Caki2 (cell line): ENCODE measurements at regions not wholly inside any gene's neighbourhood (a gene's known extent, or its start where the extent isn't known, plus 50 kb on each side); places are given as distances from the start of the nearest gene placed in this dataset.

Source experiments
- DNase-seq: peaks from one replicate; pipeline ENCODE4 v3.0.0-alpha.2; 2015; ENCODE audit warnings: low read depth
- in situ Hi-C: cut with HindIII; loops from 2 replicates; pipeline ENCODE4 v1.10.0; 2016; ENCODE audit warnings: low sequenced_read_pairs, low pct_unique_long_range_greater_than_20kb, mixed read lengths

- in situ Hi-C loops = no loop called here
- no peak for DNase-seq
Observed at GRCh38 chr4:163582703-163583102, 88.2 kb downstream of the TMA16 start.

- DNase-seq = peak; percentile 1
- in situ Hi-C loops = no loop called here
Observed at GRCh38 chr4:163587867-163588266, 93.4 kb downstream of the TMA16 start.

- in situ Hi-C loops = no loop called here
- DNase-seq = no peak
Observed at GRCh38 chr4:163588532-163588931, 94.0 kb downstream of the TMA16 start.

GRCh38 chr4:163590103-163590502, 95.6 kb downstream of the TMA16 start:
- in situ Hi-C loops = no loop called here
- DNase-seq = no peak

GRCh38 chr4:163590619-163591264, 96.3 kb downstream of the TMA16 start:
- in situ Hi-C loops = no loop called here
- DNase-seq = no peak

- in situ Hi-C loops = no loop called here
Observed at GRCh38 chr4:163591614-163592020, 97.1 kb downstream of the TMA16 start.

GRCh38 chr4:163592212-163592611, 97.7 kb downstream of the TMA16 start:
- in situ Hi-C loops = no loop called here
- peak; percentile 8 for DNase-seq

More at GRCh38 chr4:163591614-163592020, 97.1 kb downstream of the TMA16 start:
- no peak for DNase-seq

- in situ Hi-C loops = no loop called here
- no peak for DNase-seq
Observed at GRCh38 chr4:163595580-163595979, 101.1 kb downstream of the TMA16 start.

- in situ Hi-C loops = no loop called here
Observed at GRCh38 chr4:163598028-163598427, 103.5 kb downstream of the TMA16 start.

GRCh38 chr4:163598489-163598888, 104.0 kb downstream of the TMA16 start:
- in situ Hi-C loops = no loop called here
- DNase-seq = no peak

More at GRCh38 chr4:163598028-163598427, 103.5 kb downstream of the TMA16 start:
- DNase-seq = no peak

- no peak for DNase-seq
- in situ Hi-C loops = no loop called here
Observed at GRCh38 chr4:163600727-163601126, 106.2 kb downstream of the TMA16 start.

- in situ Hi-C loops = no loop called here
- no peak for DNase-seq
Observed at GRCh38 chr4:163603257-163603656, 108.8 kb downstream of the TMA16 start.

GRCh38 chr4:163606896-163607691, 112.6 kb downstream of the TMA16 start:
- no peak for DNase-seq
- in situ Hi-C loops = no loop called here

- in situ Hi-C loops = no loop called here
- DNase-seq = no peak
Observed at GRCh38 chr4:163609019-163609418, 114.5 kb downstream of the TMA16 start.

GRCh38 chr4:163610648-163611047, 116.2 kb downstream of the TMA16 start:
- in situ Hi-C loops = no loop called here
- DNase-seq = no peak

- no peak for DNase-seq
- in situ Hi-C loops = no loop called here
Observed at GRCh38 chr4:163611182-163611581, 116.7 kb downstream of the TMA16 start.

- in situ Hi-C loops = no loop called here
- no peak for DNase-seq
Observed at GRCh38 chr4:163611784-163612445, 117.4 kb downstream of the TMA16 start.

- no peak for DNase-seq
- in situ Hi-C loops = no loop called here
Observed at GRCh38 chr4:163612762-163613161, 118.3 kb downstream of the TMA16 start.

GRCh38 chr4:163613383-163613782, 118.9 kb downstream of the TMA16 start:
- in situ Hi-C loops = no loop called here
- DNase-seq = no peak
